D721Med (cell line): ENCODE measurements at regions not wholly inside any gene's neighbourhood (a gene's known extent, or its start where the extent isn't known, plus 50 kb on each side); places are given as distances from the start of the nearest gene placed in this dataset.

Source experiments
- DNase-seq: peaks from one replicate; pipeline ENCODE4 v3.0.0; 2011; ENCODE audit warnings: low spot score; ENCODE audit not compliant: insufficient read length
- FAIRE-seq: peaks from 2 replicates; lab custom pipeline; 2011; peaks lifted over from hg19 to GRCh38; lab: Jason Lieb, UNC
- CTCF ChIP-seq: IDR thresholded peaks from 2 replicates; pipeline ENCODE4 v1.5.1; 2012; ENCODE audit warnings: mild to moderate bottlenecking, control low read depth; ENCODE audit not compliant: insufficient read depth; ENCODE audit errors: missing control alignments

GRCh38 chr20:6421321-6422248 lies 298.8 kb upstream of the FERMT1 start:
- DNase-seq (no peak), FAIRE-seq (no peak)
- TF ChIP-seq CTCF = no peak

- FAIRE-seq = no peak
- TF ChIP-seq CTCF = no peak
- DNase-seq = no peak
Measured at GRCh38 chr20:6420336-6420735, 297.5 kb upstream of the FERMT1 start.

GRCh38 chr20:6418732-6419131 lies 295.9 kb upstream of the FERMT1 start:
- TF ChIP-seq CTCF = no peak
- no peak for FAIRE-seq
- no peak for DNase-seq

- DNase-seq (no peak), FAIRE-seq (no peak)
- TF ChIP-seq CTCF = no peak
Measured at GRCh38 chr20:6416371-6416770, 293.5 kb upstream of the FERMT1 start.

- DNase-seq (no peak), FAIRE-seq (no peak)
- no peak for TF ChIP-seq CTCF
Measured at GRCh38 chr20:6411651-6412050, 288.8 kb upstream of the FERMT1 start.

- no peak for DNase-seq
- no peak for FAIRE-seq
- TF ChIP-seq CTCF = no peak
Measured at GRCh38 chr20:6410721-6411120, 287.9 kb upstream of the FERMT1 start.

GRCh38 chr20:6407163-6407562 lies 284.3 kb upstream of the FERMT1 start:
- TF ChIP-seq CTCF = no peak
- no peak for FAIRE-seq
- no peak for DNase-seq
